ENCODE measurements at regions not wholly inside any gene's neighbourhood (a gene's known extent, or its start where the extent isn't known, plus 50 kb on each side); places are given as distances from the start of the nearest gene placed in this dataset.

DNA sequence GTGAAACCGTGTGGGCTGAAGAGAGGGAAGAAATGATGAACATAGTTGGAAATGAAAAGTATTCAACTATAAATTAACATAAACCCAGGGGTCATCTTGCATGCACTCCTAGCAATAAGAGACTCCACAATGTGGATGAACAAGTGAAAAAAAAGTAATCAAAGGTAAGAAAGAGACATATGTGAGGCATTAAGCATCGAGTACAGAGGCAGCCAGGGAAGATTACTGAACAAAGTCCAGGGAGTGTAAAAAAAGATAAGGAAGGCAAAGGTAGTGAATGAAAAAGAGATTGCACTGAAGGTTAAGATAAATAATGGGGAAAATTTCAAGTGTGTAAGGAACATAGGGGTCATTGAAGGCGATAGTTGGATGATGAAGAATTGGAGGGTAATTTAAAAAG, 330.8 kb upstream of the PROX1 start:
- no peak for DNase-seq

DNA sequence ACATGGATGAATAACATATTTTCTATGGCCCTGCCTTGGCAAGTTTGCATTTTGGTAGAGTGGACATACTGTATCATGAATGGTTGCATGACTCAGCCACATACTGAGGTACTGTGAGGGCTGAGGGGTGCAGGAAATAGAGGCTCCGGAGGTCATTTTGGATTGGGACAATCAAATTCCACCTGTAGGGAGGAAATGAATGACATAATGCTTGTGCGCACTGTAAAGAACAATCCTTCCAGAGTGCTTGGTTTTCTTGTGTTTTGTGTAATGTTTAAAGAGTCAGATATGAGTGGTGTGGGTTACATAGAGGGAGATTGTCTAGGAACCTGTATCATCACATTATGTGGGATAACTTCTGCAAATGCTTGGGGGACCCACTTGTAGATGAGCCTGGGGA, 329.9 kb upstream of the PROX1 start:
- DNase-seq = no peak

DNA sequence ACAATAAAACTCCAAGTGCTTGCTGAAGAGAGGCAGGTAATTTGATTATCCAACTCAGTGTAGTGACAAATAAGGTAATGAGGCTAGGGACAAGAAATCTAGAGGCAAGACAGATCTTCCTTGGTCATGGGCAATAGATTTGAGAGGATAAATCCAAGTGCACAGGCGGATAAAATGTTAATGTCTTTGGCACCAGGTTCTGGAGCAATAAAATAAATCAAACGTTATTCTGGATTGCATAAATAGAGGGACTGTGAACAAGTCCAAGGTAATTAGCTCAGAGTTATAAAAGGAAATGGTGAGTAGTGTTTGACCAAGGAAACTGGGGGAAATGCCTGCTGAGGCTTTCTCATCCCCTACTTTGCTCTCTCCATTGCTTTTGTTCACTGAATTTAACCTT, 329.3 kb upstream of the PROX1 start:
- DNase-seq = no peak

DNA sequence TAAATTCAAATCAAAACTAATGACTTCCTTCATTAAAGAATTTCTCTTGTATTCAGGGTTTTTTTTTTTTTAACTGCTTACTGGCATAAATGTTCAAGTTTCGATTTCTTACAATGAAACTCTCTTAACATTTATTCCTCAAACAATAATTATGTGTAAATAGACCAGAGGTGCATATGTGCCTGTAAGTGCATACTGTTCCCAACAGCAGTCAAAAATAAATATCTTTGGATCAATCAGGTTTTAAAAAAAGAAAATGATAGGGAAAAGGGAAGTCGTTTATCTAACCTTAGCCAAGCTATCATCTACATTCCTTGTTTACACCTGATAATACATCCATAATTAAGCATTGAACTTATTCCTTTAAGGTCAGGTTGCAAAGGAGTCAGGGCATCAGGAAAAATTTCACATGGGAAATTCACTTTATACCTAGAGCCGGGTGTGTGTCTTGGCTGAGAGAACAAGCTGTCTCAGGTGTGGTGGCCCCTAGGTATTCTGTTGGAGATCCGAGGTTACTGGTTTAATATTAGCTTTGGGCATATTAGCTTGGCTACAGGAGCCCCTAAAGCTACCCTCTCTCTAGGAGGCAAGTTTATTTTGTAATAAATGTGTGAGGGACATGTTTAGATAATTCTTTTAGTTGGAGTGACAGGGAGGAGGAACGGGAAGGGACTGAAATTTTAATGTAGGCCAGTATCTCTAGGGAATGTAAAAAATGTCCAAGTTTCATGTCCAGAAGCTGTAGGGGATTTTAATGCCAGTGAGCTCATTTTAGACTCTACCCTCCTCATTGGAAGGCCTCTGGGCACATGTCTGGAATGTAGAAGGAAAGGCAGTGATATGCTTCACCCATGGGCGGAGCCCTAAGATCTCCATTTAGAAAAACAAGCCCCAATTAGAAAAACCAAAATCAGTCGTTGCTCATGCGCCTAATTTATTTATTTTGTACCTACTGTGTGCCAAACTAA, 327.9 kb upstream of the PROX1 start:
- no peak for DNase-seq

DNA sequence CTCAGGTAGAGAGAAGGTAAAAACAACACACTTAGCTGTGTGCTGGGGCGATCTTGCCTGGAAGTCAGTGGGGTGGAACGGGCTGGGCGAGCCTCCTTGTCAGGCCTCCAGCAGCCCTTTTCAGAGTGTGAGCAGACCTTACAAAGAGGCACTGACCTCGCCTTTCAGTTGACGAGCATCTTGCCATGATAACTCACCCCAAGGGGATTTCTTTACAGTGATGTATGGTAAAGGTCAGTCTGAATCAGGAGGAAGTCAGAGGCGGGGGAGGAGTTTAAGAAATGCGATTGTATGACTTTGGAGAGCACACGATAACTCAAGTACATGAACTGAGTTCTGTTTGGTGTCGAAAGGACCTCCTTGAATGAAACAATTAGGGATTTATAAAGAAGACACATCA, 326.5 kb upstream of the PROX1 start:
- no peak for DNase-seq

DNA sequence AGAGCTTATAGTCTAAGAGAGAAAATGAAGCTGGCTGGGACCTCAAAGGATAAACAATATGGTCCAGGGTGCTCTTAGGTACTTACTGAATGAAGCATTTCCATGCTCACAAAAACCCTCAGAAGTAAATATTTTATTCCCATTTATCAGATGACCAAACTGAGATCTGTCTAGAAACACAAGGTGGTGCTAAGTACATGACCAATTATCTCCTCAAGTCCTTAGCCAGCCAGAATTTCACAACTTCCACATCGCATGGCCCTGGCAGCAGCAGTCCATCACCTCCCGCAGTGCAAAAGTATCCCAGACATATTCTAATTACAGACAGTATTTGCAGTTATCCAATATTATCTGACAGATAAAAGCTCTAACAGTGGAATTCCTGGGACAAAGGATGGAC, 321.7 kb upstream of the PROX1 start:
- no peak for DNase-seq

DNA sequence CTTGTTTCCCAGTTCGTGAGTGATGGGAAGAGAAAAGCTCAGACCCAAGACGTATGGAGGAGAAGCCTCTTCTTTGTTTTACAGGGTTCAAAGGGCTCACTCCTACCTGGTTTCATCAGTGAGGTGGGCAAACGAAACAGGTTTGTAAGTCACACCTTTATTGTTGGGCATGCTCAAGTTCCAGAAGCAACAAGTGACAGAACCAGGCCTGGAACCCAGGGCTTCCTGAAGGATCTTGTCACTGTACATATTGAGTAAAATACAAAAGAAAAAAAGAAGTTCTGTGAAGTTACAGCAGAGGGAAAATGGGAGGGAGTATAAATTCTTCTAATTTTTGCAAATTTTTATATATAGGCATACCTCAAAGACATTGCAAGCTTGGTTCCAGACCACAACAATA, 320.9 kb upstream of the PROX1 start:
- DNase-seq = no peak

DNA sequence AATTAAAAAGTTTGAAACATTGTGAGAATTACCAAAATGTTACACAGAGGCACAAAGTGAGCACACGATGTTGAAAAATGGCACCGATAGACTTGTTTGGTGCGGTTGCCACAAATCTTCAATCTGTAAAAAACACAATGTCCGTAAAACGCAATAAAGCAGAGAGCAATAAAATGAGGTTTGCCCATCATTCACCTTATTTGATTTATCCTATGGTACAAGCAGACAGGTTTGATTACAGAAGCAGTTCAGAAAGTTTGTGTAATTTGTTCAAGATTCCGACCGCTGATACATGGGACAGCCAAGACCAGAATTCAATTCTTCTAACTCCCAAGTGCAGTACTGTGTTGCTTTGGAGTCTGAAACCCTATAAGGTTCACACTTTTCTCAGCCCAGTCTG, 318.3 kb upstream of the PROX1 start:
- no peak for DNase-seq

DNA sequence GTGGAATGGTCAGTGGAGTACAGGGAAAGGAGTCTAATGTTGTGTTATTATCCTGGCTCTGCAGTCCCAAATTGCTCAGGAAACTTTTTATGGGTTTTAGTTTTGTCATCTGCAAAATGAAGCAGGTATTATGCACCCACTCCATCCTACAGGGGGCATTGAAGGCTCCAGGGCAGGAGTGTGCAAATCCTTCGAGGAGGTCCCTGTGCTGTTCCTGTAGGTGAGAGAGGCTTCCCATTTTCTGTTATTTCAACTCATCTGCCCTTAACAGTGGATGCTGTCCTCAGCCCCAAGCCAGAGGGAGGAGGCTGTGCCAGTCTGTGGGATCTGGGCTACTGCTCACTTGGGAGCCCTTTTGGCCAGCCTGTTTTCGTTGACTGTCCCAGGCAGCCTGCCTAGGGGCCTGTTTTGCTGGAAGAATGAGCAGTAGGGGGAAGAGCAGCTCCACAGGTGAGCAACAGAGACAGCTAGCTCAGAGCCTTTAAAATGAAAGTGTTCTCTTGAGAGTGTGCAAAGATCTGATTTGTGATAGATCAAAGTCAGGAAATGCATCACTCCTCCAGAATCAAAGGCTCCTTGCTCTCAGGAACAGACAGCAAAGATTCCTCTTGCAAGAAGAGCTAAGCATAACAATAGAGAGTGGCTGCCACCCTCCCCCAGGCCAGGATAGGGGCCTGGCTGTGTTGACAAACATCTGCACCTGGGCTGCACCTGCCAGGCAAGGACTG, 317.6 kb upstream of the PROX1 start:
- DNase-seq = peak; percentile 48

DNA sequence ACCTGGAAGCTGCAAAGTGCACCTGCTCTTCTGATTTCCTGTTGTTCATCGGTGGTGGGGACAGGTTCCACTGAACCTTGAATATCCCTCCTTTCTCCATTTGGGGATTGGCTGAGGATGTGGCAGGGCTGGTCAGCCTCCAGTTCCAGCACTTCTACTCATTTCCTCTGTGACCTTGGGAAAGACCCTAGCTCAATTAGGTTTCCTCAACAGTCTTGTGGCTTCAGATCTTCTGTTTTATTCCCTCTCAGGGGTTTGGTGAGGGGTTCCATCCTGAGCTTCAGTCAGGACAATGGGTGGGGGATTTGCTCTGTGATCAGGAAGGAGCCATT, 317.1 kb upstream of the PROX1 start:
- no peak for DNase-seq

DNA sequence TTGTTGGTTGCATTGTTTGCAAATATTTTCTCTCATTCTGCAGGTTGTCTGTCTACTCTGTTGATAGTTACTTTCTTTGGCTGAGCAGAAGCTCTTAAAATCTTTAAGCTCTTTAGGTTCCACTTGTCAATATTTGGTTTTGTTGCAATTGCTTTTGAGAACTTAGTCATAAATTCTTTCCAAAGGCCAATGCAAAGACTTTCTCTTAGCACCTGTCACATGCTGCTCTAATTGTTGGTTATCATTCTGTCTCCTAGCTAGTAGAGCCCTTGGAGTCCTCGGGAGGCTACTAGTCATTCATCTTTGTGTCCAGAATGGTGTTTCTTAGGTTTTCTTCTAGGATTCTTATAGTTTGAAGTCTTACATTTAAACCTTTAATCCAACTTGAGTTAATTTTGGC, 312.7 kb upstream of the PROX1 start:
- no peak for DNase-seq

DNA sequence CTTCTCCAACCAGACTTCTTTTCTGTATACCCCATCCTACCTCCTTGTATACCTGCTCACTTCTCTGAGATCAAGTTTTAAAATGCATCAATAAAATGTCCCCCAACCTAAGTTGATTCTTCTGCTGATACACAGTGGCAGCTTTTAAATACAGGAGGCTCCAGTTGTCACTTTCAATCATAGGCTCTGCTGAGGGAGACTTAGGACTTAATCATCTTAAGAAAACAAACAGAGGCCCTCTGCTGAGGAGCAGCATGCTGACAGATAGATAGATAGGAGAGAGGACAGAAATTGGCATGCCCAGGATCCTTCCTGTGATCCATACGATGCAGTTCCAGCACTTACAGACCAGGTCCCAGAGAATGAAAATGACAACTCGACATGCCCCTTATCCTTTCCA, 311.0 kb upstream of the PROX1 start:
- no peak for DNase-seq

DNA sequence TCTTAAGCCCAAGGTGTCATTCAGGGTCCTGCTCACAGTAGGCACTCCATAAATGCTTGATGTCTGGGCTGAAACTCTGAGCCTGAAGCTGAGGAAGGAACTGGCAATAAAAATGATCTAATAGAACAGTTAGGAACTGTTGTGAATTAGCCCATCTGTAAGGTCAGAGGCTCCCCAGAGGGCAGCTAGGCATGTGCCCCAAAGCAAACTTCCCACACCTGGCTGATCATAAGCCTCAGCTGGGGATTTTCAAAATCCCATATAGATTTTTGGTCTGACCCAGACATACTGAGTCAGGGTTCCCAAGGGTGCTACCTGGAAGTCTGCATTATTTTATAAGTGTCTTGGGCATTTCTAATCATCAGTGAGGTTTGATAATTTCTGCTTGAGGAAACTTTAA, 309.4 kb upstream of the PROX1 start:
- DNase-seq = no peak

DNA sequence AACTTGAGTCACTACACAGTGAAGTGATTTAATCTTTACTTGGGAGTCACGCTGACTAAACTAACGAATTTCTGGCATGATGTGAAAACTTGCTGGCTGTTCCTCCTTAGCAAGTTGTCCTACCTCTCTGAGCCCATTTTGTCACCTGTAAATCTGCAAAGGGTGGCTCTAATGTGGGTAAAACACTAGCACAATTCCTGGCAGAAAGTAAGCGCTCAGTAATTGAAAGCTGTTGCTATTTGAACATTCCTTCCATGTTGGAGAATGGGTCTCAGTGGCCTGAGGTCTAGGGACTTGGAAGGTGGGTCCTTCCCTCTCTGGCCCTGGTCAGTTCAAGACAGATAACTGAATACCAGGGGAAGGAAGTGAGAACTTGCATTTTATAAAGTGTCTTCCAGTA, 309.0 kb upstream of the PROX1 start:
- no peak for DNase-seq

DNA sequence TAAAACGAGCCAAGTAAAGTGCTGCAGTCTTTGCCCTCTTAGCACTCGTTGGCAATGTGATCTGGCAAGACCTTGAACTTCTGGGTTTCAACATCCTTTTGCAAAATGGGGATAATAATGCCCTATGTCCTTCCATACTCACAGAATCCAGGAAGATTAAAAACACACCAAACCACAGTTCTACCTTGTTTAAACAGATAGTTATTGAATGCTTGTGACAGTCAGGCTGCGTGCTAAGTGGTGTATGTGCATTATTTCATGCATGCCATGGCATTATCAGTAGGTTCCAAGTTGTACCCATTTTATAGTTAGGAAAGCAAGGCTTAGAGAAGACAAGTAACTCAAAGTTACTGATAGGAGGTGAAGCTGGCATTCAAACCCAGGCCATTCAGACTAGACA, 308.6 kb upstream of the PROX1 start:
- DNase-seq = no peak

DNA sequence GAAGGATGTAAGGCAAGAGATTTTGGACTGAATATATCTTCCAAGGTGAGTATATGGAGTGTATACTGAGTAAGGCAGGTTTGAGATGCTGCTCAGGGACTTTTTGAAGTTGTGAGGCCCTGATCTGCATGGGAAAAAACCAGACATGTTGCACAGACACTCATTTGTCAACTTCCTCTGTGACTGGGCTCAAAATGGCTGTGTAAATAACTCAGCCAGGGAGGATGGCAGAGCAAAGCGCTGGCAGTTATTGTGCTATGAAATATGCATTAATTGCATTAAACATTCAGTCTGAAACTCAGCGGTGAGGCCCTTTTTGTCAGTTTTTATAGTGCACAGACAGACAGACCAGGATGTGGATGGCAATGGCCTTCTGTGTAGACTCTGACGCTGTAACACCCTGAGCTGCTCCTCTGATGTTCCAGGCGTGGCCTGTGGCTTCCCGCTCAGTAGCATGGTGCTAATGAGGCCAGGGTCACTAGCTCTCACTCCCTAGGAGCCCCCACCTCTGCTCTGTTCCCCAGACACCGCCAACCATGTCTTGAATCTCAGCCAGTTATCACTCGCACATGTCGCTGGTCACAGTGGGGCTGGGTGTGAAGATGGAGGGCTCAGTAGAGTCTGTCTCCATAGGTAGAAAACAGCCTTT, 307.0 kb upstream of the PROX1 start:
- DNase-seq = no peak

DNA sequence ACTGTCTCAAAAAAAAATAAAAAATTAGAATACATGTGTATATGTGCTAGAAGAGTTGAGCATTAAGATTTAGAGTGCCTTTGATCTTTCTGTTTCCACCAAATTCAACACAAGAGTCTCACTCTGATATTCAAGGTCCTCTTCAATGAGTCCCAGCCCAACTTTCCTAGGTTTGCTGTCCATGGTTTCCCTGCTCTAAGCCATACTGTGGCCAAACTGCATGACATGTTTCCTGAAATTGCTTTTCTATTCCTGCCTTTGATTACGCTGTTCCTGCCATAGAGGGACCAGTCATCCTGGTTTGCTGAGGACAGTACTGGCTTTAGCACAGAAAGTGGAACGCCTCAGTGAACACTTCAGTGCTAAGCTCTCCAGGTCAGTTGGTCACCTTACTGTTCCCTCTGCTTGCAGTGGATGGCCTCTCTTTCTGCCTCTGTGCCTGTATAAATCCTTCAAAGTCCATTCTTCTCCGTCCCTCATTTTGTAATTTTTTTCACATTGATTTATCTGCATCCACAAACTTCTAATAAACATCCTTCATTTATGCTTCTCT, 305.9 kb upstream of the PROX1 start:
- DNase-seq = no peak

DNA sequence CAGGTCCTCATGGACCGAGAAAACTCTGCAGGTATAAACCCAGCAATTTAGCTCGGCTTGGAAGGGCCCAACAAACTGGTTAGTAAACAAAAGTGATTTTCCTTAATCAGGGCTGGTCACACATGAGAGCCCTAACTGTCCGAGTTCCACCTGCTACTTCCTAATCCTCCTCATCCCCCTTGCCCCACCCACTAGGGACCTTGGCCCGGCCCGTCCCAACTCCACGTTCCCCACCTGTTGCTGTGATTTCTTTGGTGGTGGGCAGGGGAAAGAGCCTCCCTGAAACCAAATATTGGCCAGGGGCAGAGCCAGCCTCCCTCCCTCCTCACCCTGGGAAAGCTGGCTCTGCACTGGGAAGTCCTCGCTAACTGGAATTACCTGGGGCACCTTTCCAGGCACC, 304.2 kb upstream of the PROX1 start:
- DNase-seq = no peak

DNA sequence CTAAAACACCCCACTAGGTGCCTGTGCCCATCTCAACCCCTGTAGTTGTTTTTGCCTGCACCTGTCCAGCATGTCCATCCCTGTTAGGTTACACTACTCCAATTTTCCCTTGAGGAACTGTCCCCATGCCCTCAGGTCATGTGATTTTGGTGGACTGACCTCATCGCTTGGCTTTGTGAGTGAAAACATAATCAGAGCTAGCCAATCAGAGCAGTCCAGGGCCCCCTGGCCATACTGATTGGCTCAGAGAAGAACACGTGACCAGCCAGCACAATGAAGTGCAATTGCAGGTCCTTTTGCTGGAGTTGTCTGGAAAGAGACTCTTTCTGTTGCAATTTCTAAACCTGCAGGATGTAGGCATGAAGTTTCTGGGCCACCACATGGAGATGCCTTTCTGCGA, 303.3 kb upstream of the PROX1 start:
- no peak for DNase-seq

DNA sequence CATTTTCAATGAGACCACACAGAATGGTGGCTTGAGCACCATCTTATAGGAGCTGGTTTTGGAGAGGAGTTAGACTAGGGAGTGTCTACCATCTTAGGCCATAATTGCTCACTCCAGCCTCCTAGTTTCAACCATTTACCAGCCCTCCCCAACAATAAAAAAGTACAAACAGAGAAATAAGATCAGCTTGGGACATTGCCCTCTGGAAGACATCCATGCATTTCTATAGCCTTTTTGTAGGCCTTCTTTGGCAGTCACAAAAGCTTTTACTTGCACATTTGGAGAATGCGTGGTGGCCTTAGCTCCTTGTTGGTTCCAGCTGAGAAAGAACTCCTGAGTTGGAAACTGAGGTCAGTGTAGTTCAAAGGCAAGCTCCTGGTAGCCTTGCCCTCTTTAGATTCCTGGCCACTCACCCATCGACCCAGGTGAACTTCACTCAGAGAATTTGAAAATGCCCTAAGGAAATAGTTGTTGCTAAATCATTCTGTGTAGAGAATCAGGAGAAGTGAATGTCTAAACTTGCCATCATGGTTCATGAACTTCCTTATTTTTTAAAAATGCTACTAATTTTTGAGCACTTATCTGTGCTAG, 301.7 kb upstream of the PROX1 start:
- no peak for DNase-seq

DNA sequence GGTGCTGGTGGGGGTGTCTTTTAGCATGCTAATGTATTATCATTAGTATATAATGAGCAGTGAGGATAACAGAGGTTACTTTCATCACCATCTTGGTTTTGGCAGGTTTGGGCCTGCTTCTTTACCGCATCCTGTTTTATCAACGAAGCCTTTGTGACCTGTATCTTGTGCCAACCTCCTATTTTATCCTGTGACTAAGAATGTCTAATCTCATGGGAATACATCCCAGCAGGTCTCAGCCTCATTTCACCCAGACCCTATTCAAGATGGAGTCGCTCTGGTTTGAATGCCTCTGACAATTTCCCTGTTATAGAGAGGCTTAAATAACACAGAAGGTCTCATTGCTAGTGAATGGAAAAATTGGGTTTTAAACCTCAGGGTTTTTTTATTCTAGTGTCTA, 300.8 kb upstream of the PROX1 start:
- DNase-seq = no peak

DNA sequence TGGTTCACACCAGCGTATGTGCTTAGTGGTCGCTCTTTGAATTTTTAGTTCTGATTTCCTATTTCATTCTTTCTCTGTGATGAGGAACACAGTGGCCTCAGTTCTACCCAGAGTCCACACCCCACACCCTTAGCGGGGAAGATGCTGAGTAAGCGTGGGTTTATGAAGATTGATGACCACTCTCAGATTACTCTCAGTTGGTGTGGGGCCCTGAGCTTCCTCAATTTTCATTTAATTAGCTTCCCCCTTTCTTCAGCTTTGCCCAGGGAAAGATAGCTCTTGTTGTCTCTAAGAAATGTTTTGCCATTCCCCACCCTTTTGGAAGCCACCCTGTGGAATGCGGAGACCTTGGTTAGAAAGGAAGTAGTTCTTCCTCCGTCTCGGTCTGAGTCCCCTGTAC, 299.9 kb upstream of the PROX1 start:
- DNase-seq = no peak

DNA sequence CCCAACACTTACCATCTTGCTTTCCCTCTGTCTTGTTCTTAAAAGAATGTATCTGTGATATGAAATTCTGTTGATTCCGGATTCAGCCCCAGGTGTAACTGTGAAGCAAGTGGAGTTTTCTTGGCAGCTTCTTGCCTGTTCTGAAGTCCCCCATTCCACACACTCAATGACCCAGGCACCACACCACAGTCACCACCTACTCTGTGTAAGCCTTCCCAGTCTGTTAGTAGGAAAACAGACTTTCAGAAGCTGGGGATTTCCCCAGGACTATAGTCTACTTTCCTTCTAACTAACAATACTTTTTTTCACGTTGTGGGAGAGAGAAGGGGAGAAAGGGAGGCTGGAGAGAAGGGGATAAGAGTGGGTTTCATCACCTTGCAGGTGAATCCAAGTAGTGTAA, 299.1 kb upstream of the PROX1 start:
- no peak for DNase-seq
